ENCODE measurements at regions not wholly inside any gene's neighbourhood (a gene's known extent, or its start where the extent isn't known, plus 50 kb on each side); places are given as distances from the start of the nearest gene placed in this dataset.

DNA sequence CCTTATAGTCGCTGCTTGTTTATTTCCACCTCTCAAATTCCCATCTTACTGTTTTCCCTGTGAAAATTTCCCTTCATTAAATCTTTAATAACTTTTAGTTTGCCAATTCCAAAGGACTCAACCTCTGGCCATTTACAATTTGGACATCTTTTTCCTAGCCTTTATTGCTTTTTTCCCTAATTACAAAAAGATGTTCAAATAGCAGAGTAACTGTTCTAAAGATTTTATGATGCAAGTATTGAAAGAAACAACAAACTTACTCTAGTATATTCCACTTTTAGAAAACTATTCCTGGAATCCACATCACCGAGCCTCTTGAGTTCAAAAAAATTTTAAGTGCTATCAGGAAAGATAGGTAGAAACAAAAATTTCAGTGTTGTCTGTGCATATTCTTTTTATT, 174.1 kb upstream of the UBE2E2 start:
- DNase-seq: no peak

DNA sequence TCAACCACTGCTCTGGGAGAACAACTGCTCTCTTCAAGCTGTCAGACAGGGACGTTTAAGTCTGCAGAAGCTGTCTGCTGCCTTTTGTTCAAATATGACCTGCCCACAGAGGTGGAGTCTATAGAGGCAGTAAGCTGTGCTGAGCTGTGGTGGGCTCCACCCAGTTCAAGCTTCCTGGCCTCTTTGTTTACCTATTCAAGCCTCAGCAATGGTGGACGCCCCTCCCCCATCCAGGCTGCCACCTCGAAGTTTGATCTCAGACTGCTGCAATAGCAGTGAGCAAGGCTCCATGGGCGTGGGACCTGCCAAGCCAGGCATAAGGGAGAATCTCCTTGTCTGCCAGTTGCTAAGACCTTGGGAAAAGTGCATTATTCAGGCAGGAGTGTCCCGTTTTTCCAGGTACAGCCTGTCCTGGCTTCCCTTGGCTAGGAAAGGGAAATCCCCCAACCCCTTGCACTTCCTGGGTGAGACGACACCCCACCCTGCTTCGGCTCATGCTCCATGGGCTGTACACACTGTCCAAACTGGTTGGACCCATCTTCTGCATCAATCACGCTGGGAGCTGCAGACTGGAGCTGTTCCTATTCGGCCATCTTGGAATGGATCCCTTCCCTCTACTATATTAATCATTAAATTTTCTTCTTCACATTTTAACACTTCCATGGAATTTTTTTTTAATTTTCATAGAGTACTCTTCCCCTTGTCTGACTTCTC, 167.0 kb upstream of the UBE2E2 start:
- no peak for DNase-seq

DNA sequence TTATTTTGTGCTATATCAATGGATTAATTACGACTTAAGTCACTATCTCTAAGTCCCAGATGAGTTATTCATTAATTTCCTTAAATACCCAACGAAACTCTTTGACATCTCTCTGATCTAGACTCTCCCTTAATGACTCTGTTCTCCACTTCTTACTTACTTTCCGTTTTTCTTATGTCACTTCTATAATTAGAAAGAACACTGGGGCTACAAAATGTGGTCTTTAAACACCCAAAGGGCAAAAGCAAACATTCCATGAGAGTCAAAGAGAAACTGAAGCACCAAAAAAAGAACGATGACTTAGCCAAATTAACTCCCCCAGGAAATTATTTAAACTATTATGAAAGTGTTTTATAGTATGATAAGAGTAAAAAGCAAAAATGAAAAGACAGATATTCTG, 166.4 kb upstream of the UBE2E2 start:
- no peak for DNase-seq

DNA sequence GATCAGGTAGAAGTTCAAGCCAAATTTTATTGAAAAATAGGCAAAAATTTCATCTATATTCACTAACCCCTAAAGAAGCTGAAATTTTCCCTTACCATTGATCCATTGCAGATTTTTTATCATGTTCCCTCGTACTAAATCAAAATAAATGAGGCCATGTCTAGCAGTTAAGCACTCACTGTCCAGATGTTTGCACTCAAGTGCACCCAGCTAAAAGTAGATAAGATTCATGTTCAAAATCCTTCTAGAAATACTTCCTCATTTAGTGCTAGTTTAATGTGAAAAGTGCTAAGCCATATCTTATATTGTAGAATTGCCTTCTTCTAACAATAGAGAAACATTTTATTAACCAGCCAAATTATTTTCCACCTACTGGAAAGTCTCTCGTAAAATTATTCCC, 164.7 kb upstream of the UBE2E2 start:
- DNase-seq: no peak

DNA sequence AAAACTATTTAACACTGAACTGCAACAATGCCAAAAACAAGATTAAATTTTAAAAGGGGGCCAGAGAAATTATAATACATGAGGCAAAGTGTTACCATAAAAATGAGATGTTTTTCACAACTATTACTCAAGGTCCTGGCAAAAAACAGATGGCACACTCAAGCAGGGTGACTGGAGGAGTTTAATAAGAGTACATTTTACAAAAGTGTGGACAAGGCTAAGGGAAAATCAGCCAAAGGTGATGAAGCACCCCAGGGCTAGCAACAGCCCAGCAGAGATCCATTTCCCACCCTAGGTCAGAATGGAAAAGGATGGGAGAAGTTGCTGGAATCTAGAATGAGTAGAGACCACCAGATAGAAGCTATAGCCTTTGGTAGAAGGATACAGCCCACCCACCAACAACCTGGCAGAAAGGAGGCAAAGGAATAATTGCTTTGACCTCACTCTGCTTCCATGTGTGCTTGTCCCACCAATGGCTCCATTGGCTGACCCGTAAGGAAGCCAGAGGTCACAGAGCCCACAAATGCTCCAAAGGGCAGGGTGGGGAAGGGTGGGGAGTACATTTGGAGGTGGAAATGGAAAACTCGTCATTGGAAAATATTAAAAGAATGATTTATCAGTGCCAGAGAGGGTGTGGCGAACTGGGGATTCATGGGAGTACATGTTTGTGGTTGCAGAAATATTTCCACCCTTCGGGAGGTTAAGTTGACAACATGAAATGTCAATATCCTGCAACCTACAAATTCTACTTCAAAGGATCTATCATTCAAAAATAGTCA, 161.0 kb upstream of the UBE2E2 start:
- DNase-seq: no peak

DNA sequence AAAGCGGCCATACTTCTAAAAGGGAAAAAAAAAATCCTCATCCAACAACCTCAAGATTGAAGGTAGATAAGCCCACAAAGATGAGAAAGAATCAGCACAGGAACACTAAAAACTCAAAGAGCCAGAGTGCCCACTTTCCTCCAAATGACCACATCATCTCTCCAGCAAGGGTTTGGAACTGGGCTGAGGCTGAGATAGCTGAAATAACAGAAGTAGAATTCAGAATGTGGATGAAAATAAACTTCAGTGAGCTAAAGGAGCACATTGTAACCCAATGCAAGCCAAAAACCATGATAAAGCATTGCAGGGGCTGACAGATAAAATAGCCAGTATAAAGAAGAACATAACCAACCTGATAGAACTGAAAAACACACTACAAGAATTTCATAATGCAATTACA, 158.7 kb upstream of the UBE2E2 start:
- DNase-seq: no peak

DNA sequence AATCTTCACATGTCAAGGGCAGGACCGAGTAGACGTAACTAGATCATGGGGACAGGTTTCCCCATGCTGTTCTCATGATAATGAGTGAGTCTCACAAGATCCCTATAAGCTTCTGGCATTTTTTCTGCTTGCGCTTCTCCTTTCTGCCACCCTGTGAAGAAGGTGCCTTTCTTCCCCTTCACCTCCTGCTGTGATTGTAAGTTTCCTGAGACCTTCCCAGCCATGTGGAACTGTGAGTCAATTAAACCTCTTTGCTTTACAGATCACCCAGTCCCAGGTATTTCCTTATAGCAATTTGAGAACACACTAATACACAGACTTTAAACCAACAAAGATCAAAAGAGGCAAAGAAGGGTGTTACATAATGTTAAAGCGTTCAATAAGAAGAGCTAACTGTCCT, 156.6 kb upstream of the UBE2E2 start:
- DNase-seq: no peak

DNA sequence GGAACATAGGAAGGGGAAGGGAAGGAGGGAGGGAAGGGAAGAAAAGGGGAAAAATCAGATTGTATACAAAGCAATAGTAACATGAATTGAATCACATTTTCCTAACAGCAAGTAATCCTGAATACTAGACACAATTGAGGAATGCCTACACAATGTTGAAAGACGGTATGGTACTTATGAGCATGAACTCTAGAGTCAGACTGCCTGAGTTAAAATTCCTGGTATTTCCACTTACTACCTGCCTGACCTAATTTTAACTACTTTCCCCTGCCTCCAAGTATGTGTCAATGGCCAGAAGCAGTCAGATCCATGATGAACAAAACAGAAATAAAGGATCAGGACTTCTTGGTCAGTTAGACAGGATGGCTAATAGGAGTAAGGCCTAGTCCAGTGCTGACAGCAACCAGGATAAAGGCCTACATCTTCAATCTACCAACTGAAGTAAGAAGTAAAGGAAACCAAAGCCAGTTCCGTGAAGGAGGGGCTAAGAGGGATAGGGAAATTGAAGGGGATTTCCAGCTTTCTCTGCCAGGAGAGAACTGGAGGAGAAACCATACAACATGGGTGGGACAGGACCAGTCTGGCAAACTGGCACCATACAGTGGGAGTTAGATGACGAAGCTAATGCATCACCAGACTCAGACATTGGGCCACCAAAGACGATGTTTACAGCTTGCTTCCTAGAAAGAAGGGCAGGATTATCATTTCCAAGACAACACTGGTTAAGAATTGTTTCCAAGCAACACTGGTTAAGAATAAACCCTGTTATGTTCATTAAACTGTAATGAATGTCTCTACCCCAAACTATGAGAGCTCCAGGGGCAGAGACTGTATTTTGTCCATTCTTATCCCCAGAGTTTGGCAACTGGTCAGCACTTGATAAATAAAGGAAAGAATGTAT, 151.6 kb upstream of the UBE2E2 start:
- no peak for DNase-seq

DNA sequence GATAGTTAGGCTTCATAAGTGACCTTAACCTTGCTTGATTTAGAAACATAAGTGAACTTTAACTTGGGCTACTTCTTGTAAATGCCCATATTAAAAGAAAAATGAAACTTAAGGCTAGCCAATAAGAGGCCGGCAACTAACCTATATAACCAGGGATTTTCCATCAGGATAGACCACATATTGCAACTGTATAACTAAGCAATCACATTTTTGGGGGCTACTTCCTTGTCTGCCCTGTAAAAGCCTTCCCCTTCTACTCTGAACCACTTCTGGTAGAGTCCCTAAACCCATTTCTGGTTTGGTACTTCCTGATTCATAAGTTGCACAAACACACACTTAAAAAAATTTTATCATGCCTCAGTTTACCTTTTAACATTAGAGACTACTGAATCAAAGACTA, 150.9 kb upstream of the UBE2E2 start:
- no peak for DNase-seq

DNA sequence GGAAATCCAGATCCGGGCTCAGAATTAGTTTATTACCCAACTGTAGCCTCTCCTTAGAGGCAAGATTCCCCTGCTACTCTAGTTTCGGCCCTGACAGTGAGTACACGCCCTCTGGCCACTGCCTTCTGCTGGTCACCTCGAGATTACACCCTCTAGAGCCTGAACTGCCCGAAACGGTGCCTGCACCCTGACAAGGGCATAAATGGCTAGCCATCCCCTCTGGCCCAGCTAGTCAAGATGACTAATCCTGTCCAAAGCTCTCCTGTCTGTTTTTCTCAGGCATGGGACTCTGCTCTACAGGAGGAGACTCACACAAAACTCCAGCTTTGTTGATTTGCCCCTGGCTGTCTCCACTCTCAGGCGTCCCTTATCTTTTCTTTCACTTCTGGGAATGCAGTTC, 150.5 kb upstream of the UBE2E2 start:
- DNase-seq: no peak

DNA sequence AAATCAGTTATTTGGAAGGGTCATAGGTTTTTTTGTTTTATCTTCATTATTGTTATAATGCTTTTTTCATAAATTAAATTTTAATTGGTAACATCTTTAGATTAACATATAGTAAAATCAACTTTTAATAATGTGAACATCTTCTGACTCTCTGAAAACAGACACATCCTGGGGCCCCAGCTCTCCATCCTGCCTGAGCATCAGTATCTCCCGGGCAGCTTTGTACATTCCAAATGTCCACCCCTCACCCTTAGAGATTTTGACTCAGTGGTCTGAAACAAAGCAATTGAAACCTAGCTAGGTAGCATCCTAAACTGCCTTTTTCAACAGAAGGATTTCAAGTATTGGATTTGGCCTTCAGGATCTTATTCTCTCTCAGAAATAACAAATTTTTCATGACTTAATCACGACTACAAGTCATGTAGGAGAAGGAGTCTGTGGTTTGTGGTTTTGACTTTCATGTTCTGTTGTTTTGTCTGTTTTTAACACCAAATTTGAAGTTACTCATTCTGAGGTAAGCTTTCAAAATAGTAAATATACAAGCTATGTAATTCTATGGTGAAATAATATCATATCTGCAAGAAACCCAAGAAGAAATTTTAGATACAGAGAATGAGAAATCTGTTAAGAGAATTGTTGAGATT, 147.3 kb upstream of the UBE2E2 start:
- no peak for DNase-seq

DNA sequence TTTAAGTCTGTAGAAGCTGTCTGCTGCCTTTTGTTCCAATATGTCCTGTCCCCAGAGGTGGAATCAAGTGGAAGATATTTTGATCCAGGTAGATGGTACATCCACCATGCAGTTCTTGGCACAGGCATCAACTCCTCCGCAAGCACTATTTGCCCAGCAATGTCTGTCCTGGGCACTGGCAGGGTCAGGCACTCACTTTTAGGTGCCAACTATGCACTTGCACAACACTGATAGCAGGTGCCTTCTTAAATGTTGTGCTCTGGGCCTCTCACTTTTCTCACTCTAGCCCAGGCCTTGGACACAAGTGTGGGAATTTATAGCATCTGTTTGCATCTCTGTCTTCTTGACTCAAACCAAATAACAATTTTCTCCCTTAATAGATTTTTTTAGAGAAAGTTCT, 140.5 kb upstream of the UBE2E2 start:
- DNase-seq: no peak

DNA sequence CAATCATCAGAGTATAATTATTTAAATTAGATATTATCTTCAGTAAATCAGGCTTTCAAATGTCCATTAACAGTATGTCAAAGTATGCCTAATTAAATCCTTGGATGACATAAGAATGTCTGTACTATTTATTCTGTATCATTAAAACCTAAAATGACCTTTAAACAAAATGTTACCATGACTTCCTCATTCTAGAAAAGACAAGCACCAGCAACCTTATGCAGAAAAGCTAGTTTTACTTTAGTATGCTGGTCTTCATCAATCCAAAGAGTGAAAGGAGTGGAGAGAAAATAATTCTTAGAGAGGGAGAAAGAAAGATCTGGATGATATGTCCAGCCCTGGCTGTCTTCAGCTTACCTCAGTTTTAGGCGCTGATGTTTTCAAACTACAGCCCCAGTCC, 140.1 kb upstream of the UBE2E2 start:
- DNase-seq: no peak

DNA sequence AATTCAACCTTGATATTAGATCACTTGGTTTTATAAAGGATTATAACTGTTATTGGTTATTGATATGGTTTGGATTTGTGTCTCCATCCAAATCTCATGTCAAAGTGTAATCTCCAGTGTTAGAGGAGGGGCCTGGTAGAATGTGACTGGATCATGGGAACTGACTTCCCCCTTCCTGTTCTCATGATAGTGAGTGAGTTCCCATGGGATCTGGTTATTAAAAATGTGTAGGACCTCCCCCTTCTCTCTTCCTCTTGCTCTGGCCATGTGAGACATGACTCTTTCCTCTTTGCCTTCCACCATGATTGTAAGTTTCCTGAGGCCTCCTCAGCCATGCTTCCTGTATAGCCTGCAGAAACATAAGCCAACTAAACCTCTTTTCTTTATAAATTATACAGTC, 136.0 kb upstream of the UBE2E2 start:
- DNase-seq: no peak

DNA sequence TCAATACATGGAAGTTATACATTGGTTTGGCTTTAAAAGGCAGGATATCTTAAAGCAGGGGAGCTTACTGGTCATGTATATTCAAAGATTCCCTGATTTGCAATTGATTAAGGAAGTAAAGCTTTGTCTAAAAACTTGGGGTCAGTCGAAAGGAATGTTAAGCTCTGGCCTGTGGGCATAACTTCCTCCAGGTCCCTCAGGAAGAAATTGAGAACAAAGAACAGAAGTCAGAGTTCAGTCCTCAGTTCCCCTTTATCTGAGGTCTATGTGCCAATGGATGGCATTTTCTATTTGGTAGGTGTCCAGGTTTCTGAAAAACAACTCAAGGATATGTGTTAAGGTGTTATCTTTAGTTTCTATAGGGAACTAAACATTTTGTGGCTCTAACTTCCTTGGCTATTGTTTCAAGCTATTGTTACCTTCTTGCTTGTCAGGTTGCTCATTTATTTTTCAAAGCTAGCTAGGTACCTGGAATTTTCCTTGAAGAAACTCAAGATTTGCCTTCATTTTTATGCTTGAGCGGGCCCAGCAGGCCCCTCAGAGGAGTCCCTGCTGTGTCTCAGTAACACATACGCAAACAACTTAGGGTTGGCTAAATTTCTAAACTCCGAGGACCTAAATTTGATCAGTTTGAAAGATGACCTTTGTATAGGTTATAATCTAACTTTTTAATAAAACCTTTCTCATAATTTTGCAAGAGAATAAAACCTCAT, 135.0 kb upstream of the UBE2E2 start:
- no peak for DNase-seq

DNA sequence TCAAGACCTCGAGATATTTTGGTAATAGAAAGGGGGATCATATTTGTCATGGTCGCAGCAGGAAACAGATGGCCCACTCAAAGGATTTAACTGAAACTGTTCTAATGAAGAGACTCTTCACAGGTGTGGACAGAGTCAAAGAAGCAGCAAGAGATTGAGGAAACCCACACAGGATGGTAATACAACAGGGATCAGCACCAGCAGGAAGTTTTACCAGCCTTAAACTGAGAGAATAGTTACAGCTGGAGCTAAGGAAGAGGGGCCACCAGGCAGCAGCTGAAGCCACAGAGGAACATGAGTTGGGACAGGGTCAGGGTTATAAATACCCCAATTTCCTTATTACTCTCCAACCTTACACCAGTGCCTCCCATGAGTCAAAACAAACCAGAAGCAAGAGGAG, 131.8 kb upstream of the UBE2E2 start:
- no peak for DNase-seq

DNA sequence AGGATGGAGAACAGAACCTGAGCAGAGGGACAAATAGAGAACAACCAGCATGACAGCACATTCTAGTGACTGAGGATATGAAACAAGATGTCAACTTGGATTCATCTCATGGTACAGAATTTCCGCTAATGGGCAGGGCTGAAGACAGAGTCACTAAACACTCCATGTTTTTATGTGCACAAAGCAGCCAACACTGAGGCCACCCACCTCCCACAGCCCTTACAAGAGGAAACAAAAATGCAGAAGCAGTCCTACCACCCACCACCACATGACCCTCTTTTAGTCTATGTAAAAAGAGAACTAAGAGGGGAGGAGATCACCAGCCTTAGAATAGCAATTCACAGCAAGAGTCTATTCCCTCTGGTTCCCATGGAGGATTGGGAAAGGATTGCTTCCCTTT, 131.4 kb upstream of the UBE2E2 start:
- DNase-seq: no peak

DNA sequence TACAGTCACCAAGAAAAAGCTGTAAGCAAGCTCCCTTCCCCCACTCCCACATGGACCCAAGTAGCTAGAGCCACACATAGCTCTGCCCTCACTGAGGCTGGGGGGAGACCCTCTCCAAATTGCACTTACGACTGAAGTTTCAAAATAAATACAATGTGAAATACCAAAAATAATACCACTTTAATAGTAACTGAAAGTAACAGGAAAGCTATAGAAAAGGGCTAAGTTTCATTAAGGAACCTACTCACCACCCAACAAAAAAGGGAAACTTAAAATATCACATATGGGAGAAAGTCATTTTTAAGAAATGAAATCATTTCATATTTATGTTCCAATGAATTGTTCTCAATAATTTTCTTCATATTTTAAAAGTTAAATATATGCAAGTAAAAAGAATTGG, 130.4 kb upstream of the UBE2E2 start:
- no peak for DNase-seq

DNA sequence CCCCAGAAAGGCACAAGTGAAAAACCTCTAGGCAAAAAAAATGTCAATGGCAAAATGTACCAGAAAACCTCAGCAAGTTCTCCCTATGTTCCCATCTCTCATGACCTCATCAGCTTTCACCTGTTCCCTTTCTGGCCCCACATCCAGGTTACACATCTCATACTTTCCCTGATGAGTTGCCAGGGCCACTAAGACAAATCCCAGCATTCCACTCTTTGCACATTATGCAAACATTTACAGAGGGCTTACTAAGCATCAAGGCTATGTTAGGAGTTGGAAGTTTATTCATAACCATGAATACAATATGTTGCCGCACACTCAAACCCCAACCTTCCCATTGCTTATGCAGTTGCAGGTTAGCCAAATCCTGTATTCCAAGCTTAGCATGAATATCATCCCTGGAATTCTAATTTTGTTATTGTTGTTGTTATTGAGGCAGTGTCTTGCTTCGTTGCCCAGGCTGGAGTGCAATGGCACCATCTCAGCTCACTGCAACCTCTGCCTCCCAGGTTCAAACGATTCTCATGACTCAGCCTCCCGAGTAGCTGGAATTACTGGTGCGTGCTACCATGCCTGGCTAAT, 129.3 kb upstream of the UBE2E2 start:
- no peak for DNase-seq

DNA sequence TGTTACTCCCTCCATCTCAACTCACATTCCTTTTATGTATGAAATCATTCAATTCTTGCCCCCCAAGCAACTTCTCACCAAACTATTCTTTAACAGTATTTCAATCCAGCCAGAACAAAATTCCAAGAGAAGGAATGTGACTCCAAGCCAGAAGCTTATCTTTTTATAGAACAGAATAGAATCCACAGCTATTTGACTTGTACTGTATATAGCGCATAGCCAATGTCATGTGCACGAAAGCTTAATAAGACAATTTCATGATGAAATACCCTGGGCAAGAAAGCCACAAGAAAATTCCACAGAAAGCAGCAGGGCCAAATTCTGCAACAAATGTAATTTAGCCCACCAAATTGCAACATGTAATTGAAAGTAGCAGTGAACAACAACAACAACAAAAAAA, 127.6 kb upstream of the UBE2E2 start:
- DNase-seq: no peak

DNA sequence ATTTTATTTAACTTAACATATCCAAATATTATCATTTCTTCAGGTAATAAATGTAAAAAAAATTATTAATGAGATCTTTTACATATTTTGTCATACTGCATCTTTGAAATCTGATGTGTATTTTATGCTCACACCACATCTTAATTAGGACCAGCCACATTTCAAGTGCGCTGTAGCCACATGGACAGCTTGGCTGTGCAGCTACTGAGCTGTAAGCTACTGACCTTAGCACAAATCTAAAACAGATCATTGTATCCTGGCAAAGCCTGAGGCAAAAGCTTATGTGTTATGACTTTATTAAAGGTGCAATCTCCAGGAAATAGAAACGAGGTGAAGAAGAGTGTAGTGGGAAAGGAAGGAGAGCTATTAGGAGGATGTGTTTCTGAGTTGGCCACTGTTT, 126.7 kb upstream of the UBE2E2 start:
- no peak for DNase-seq

DNA sequence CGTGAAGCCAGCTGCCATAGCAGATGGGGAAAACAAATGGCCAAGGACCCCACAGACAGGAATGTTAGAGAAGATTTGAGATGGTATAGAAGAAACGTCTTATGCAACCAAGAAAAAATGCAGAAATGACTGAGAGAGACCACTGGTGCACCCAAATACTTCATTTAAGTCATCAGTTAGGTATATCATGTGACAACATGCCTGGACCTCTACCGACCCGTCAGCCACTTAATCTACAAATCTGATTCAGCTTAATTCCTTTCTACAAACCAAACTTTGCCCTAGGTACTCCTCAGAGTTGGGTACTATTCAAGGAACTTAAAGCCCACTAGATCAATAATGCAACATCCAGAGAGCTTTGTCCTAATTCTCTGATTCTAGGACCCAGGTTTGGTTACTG, 126.0 kb upstream of the UBE2E2 start:
- DNase-seq: no peak
